ENCODE measurements at regions not wholly inside any gene's neighbourhood (a gene's known extent, or its start where the extent isn't known, plus 50 kb on each side); places are given as distances from the start of the nearest gene placed in this dataset.

GRCh38 chr6:14822012-14822553, 423.8 kb upstream of the JARID2 start:
- ChIA-PET CTCF (interaction anchor here (0.8 kb wide), 1 partner anchor 12 kb away, joined by 3 read pairs; no protein-coding TSS in a partner anchor), POLR2A (interaction anchor here (1.1 to 2.0 kb wide), 3 partner anchors 51 to 74 kb away, joined by 4 to 8 read pairs (median 5); no protein-coding TSS in a partner anchor)
- no peak for TF ChIP-seq CTCF (IDR thresholded peaks at IDR 0.05)
- no peak overlapping the region for H3K4me3 Mint-ChIP-seq
- intact Hi-C loops (cut with micrococcal nuclease), result no loop called here
- ATAC-seq (no peak), DNase-seq (no peak)
- peaks cover under 1% of the 10 kb centered on the region for H3K27me3 Mint-ChIP-seq
- H3K36me3 Mint-ChIP-seq (ENCODE audit: low read depth), result peaks cover 3% of the 10 kb centered on the region
- no peaks in the 10 kb centered on the region for H3K9me3 Mint-ChIP-seq
- H3K27ac Mint-ChIP-seq, result no peak overlapping the region
- H3K4me1 Mint-ChIP-seq (ENCODE audit: low read depth), result peaks cover 8% of the 10 kb centered on the region

GRCh38 chr6:14822679-14823078, 423.2 kb upstream of the JARID2 start:
- no peaks in the 10 kb centered on the region for H3K9me3 Mint-ChIP-seq
- DNase-seq (no peak), ATAC-seq (no peak)
- intact Hi-C loops (cut with micrococcal nuclease), result no loop called here
- no peak overlapping the region for H3K27ac Mint-ChIP-seq
- peaks cover 3% of the 10 kb centered on the region for H3K36me3 Mint-ChIP-seq (ENCODE audit: low read depth)
- POLR2A ChIA-PET, result interaction anchor here (1.1 to 2.0 kb wide), 2 partner anchors 50 to 54 kb away, joined by 5 to 8 read pairs; no protein-coding TSS in a partner anchor
- peaks cover 2% of the 10 kb centered on the region for H3K27me3 Mint-ChIP-seq
- TF ChIP-seq CTCF (IDR thresholded peaks at IDR 0.05), result no peak
- H3K4me3 Mint-ChIP-seq, result no peak overlapping the region
- CTCF ChIA-PET, result interaction anchor here (0.8 kb wide), 1 partner anchor 11 kb away, joined by 3 read pairs; no protein-coding TSS in a partner anchor
- peaks cover 8% of the 10 kb centered on the region for H3K4me1 Mint-ChIP-seq (ENCODE audit: low read depth)

GRCh38 chr6:14824060-14824459, 421.8 kb upstream of the JARID2 start:
- intact Hi-C loops (cut with micrococcal nuclease), result no loop called here
- no peak overlapping the region for H3K27ac Mint-ChIP-seq
- no peak overlapping the region for H3K4me3 Mint-ChIP-seq
- ATAC-seq, result no peak
- POLR2A ChIA-PET, result no interaction called here
- H3K4me1 Mint-ChIP-seq (ENCODE audit: low read depth), result peaks cover 8% of the 10 kb centered on the region
- H3K27me3 Mint-ChIP-seq, result peaks cover 2% of the 10 kb centered on the region
- H3K9me3 Mint-ChIP-seq, result no peaks in the 10 kb centered on the region
- CTCF ChIA-PET, result no interaction called here
- peaks cover 3% of the 10 kb centered on the region for H3K36me3 Mint-ChIP-seq (ENCODE audit: low read depth)
- no peak for TF ChIP-seq CTCF (IDR thresholded peaks at IDR 0.05)
- no peak for DNase-seq

- intact Hi-C loops (cut with micrococcal nuclease), result no loop called here
- H3K27ac Mint-ChIP-seq, result no peak overlapping the region
- H3K4me1 Mint-ChIP-seq (ENCODE audit: low read depth), result peaks cover 8% of the 10 kb centered on the region
- peaks cover 3% of the 10 kb centered on the region for H3K36me3 Mint-ChIP-seq (ENCODE audit: low read depth)
- H3K9me3 Mint-ChIP-seq, result no peaks in the 10 kb centered on the region
- H3K4me3 Mint-ChIP-seq, result no peak overlapping the region
- peaks cover 2% of the 10 kb centered on the region for H3K27me3 Mint-ChIP-seq
- ChIA-PET POLR2A (interaction anchor here (0.6 kb wide), 1 partner anchor 278 kb away, joined by 3 read pairs; no protein-coding TSS in a partner anchor), CTCF (no interaction called here)
- DNase-seq, result no peak
- TF ChIP-seq CTCF (IDR thresholded peaks at IDR 0.05), result no peak
- no peak for ATAC-seq
These were observed 421.2 kb upstream of the JARID2 start for GRCh38 chr6:14824484-14825275.

- Mint-ChIP-seq H3K27ac (no peak overlapping the region), H3K36me3 (ENCODE audit: low read depth) (no peaks in the 10 kb centered on the region)
- ATAC-seq, result no peak
These were observed 419.4 kb upstream of the JARID2 start for GRCh38 chr6:14826456-14826855.

More at GRCh38 chr6:14826456-14826855, 419.4 kb upstream of the JARID2 start:
- CTCF ChIA-PET, result no interaction called here
- Mint-ChIP-seq H3K4me3 (no peak overlapping the region), H3K9me3 (no peaks in the 10 kb centered on the region), H3K27me3 (peaks cover 2% of the 10 kb centered on the region), H3K4me1 (ENCODE audit: low read depth) (no peaks in the 10 kb centered on the region)
- POLR2A ChIA-PET, result no interaction called here
- intact Hi-C loops (cut with micrococcal nuclease), result no loop called here
- DNase-seq, result no peak
- no peak for TF ChIP-seq CTCF (IDR thresholded peaks at IDR 0.05)
